Forelimb muscle (tissue), 1 donor: ENCODE measurements at regions not wholly inside any gene's neighbourhood (a gene's known extent, or its start where the extent isn't known, plus 50 kb on each side); places are given as distances from the start of the nearest gene placed in this dataset.
"Not testable (repeated sequence)": the region's sequence is repeated elsewhere in the genome, so short reads cannot be mapped to it uniquely, and the experiment has no call there.

Experiments used
- DNase-seq: peaks from one replicate; pipeline ENCODE4 v3.0.0-alpha.2; 2013; ENCODE audit warnings: low read depth

- not testable (repeated sequence) for DNase-seq
Observed at GRCh38 chr2:13389172-13389571, 672.4 kb downstream of the TRIB2 start.

- DNase-seq: no peak
Observed at GRCh38 chr2:13390676-13391075, 673.9 kb downstream of the TRIB2 start.

- DNase-seq: no peak
Observed at GRCh38 chr2:13401312-13401711, 684.6 kb downstream of the TRIB2 start.

GRCh38 chr2:13413989-13414388, 697.3 kb downstream of the TRIB2 start:
- DNase-seq: no peak

- no peak for DNase-seq
Observed at GRCh38 chr2:13414897-13415296, 698.2 kb downstream of the TRIB2 start.

GRCh38 chr2:13433954-13434353, 717.2 kb downstream of the TRIB2 start:
- no peak for DNase-seq

GRCh38 chr2:13443554-13444261, 727.0 kb downstream of the TRIB2 start:
- not testable (repeated sequence) for DNase-seq

GRCh38 chr2:13462464-13462863, 745.7 kb downstream of the TRIB2 start:
- DNase-seq: no peak

- no peak for DNase-seq
Observed at GRCh38 chr2:13466076-13466475, 749.3 kb downstream of the TRIB2 start.

GRCh38 chr2:13474538-13474937, 757.8 kb downstream of the TRIB2 start:
- no peak for DNase-seq

- DNase-seq: no peak
Observed at GRCh38 chr2:13480057-13480456, 763.3 kb downstream of the TRIB2 start.

- no peak for DNase-seq
Observed at GRCh38 chr2:13481201-13481600, 764.5 kb downstream of the TRIB2 start.

GRCh38 chr2:13485256-13485655, 768.5 kb downstream of the TRIB2 start:
- DNase-seq: no peak

- no peak for DNase-seq
Observed at GRCh38 chr2:13488965-13489364, 772.2 kb downstream of the TRIB2 start.

GRCh38 chr2:13492262-13492661, 775.5 kb downstream of the TRIB2 start:
- no peak for DNase-seq

- no peak for DNase-seq
Observed at GRCh38 chr2:13495051-13495450, 778.3 kb downstream of the TRIB2 start.

- DNase-seq: no peak
Observed at GRCh38 chr2:13504808-13505207, 788.1 kb downstream of the TRIB2 start.

- no peak for DNase-seq
Observed at GRCh38 chr2:13508671-13509070, 791.9 kb downstream of the TRIB2 start.

GRCh38 chr2:13515254-13515653, 798.5 kb downstream of the TRIB2 start:
- no peak for DNase-seq

- no peak for DNase-seq
Observed at GRCh38 chr2:13522096-13522495, 805.4 kb downstream of the TRIB2 start.

- no peak for DNase-seq
Observed at GRCh38 chr2:13522917-13523821, 806.4 kb downstream of the TRIB2 start.

GRCh38 chr2:13524492-13524891, 807.8 kb downstream of the TRIB2 start:
- DNase-seq: no peak
